T-cell (primary cell): ENCODE measurements at regions not wholly inside any gene's neighbourhood (a gene's known extent, or its start where the extent isn't known, plus 50 kb on each side); places are given as distances from the start of the nearest gene placed in this dataset.

Experiments used
- ATAC-seq, 4 experiments: fragments of 200-7000 bp in 3 of 4; fragments of 150-1000 bp in 1 of 4; cut with Tn5 transposase; replicated peaks in 1 of 4; 1 replicate in 3 of 4; 2 replicates in 1 of 4; pipeline ENCODE4 v1.10.0; 2021; ENCODE audit warnings: moderate library complexity in 3 of 4, mild to moderate bottlenecking in 2 of 4, moderate number of reproducible peaks in 1 of 4
- CTCF ChIA-PET, 2 donors: fragments of 300-600 bp; sonication (Branson Sonifier 250); formaldehyde crosslinking; loops; one replicate each; lab custom pipeline; 2022; ENCODE audit warnings: antibody characterized with exemption in 2 of 2; lab: Charles Lee
- POLR2A ChIA-PET, 2 donors: fragments of 300-600 bp; sonication (Branson Sonifier 250); formaldehyde crosslinking; loops; one replicate each; lab custom pipeline; 2022; ENCODE audit warnings: antibody characterized with exemption in 2 of 2; lab: Charles Lee
- DNase-seq, 35 experiments: peaks; one replicate each; pipeline versions ENCODE4 v3.0.0 to v3.0.0-alpha.2; 2013 to 2023
- H3K27ac ChIP-seq: one replicate; pipeline ENCODE4 v1.5.1; 2013; ENCODE audit warnings: low read length
- H3K27me3 ChIP-seq, 2 experiments: replicated peaks in 1 of 2; 1 replicate in 1 of 2; 2 replicates in 1 of 2; pipeline versions ENCODE4 v1.6.1 to v1.7.0; 2013; ENCODE audit warnings: low read length in 1 of 2, mixed read lengths in 1 of 2; ENCODE audit not compliant: control insufficient read depth in 2 of 2, insufficient read depth in 2 of 2; ENCODE audit errors: extremely low read depth in 1 of 2
- H3K36me3 ChIP-seq, 2 donors: 1 replicate in 1 of 2; 2 replicates in 1 of 2; pipeline versions ENCODE4 v1.6.1 to v1.7.0; 2013; ENCODE audit warnings: low read length in 1 of 2; ENCODE audit not compliant: control insufficient read depth in 2 of 2, insufficient read depth in 1 of 2; ENCODE audit errors: extremely low read depth in 1 of 2
- H3K4me1 ChIP-seq, 2 experiments: 1 replicate in 1 of 2; 2 replicates in 1 of 2; pipeline versions ENCODE4 v1.6.1 to v1.7.0; 2013; ENCODE audit warnings: low read length in 2 of 2, mixed read lengths in 1 of 2; ENCODE audit not compliant: insufficient read depth in 2 of 2, control insufficient read depth in 1 of 2; ENCODE audit errors: extremely low read depth in 1 of 2
- H3K4me3 ChIP-seq, 2 donors: 1 replicate in 1 of 2; 2 replicates in 1 of 2; pipeline versions ENCODE4 v1.5.1 to v1.7.0; 2013; ENCODE audit warnings: mild to moderate bottlenecking in 2 of 2, low read length in 1 of 2, moderate library complexity in 1 of 2; ENCODE audit not compliant: control insufficient read depth in 1 of 2; ENCODE audit errors: extremely low read depth in 1 of 2
- H3K9me3 ChIP-seq: 2 replicates; pipeline ENCODE4 v1.7.0; 2013
- H3K27ac Mint-ChIP-seq, 2 donors: one replicate each; pipeline ENCODE4 v1.8.0; 2020 to 2021; ENCODE audit warnings: mild to moderate bottlenecking in 2 of 2, mixed read lengths in 2 of 2
- H3K27me3 Mint-ChIP-seq, 2 donors: one replicate each; pipeline ENCODE4 v1.8.0; 2021 to 2022; ENCODE audit warnings: mixed read lengths in 2 of 2
- H3K36me3 Mint-ChIP-seq: one replicate; pipeline ENCODE4 v1.8.0; 2021; ENCODE audit warnings: mixed read lengths
- H3K4me1 Mint-ChIP-seq, 3 donors: one replicate each; pipeline ENCODE4 v1.8.0; 2020 to 2022; ENCODE audit warnings: mixed read lengths in 3 of 3, mild to moderate bottlenecking in 1 of 3
- H3K4me3 Mint-ChIP-seq, 3 donors: one replicate each; pipeline ENCODE4 v1.8.0; 2020 to 2022; ENCODE audit warnings: mild to moderate bottlenecking in 3 of 3, mixed read lengths in 3 of 3, moderate library complexity in 3 of 3
- H3K9me3 Mint-ChIP-seq, 3 donors: one replicate each; pipeline ENCODE4 v1.8.0; 2020 to 2022; ENCODE audit warnings: mixed read lengths in 3 of 3
- WGBS: methylation state at CpG from one replicate; pipeline ENCODE4 v1.1.5; 2013; ENCODE audit warnings: missing lambda C conversion rate; ENCODE audit not compliant: insufficient coverage; 5-methylcytosine and 5-hydroxymethylcytosine counted together

- H3K27me3 ChIP-seq = no peaks in the 10 kb centered on the region
- no peak overlapping the region for H3K4me3 ChIP-seq
- no peaks in the 10 kb centered on the region for H3K4me1 Mint-ChIP-seq
- H3K4me1 ChIP-seq = no peaks in the 10 kb centered on the region
- ChIA-PET POLR2A (no interaction called here), CTCF (no interaction called here)
- H3K27me3 Mint-ChIP-seq = no peaks in the 10 kb centered on the region
- peaks cover 2% of the 10 kb centered on the region for H3K9me3 ChIP-seq
- no peak for ATAC-seq
- no peak overlapping the region for H3K4me3 Mint-ChIP-seq
- DNase-seq = no peak
- peaks cover under 1 to 26% (median 4%) of the 10 kb centered on the region in 3 donors for H3K9me3 Mint-ChIP-seq
- H3K27ac Mint-ChIP-seq = no peak overlapping the region
- H3K36me3 Mint-ChIP-seq = no peaks in the 10 kb centered on the region
- no peaks in the 10 kb centered on the region for H3K36me3 ChIP-seq
- H3K27ac ChIP-seq = no peak overlapping the region
Measured at GRCh38 chr13:86098511-86098910, 299.3 kb upstream of the SLITRK6 start.

- H3K36me3 Mint-ChIP-seq = no peaks in the 10 kb centered on the region
- Histone ChIP-seq H3K4me1 (no peaks in the 10 kb centered on the region), H3K9me3 (peaks cover 2% of the 10 kb centered on the region), H3K27me3 (no peaks in the 10 kb centered on the region), H3K36me3 (no peaks in the 10 kb centered on the region), H3K27ac (no peak overlapping the region), H3K4me3 (no peak overlapping the region)
- H3K4me1 Mint-ChIP-seq = no peaks in the 10 kb centered on the region
- H3K27ac Mint-ChIP-seq = no peak overlapping the region
- WGBS = no CpG with 5 or more reads among the region's 3 CpGs
- CTCF ChIA-PET = interaction anchor here in 1 of 2 donors (1.3 kb wide), 1 partner anchor 8 kb away, joined by 4 read pairs; no protein-coding TSS in a partner anchor
- ATAC-seq = no peak
- peaks cover 2 to 23% (median 10%) of the 10 kb centered on the region in 3 donors for H3K9me3 Mint-ChIP-seq
- POLR2A ChIA-PET = no interaction called here
- no peak overlapping the region for H3K4me3 Mint-ChIP-seq
- DNase-seq = no peak
- H3K27me3 Mint-ChIP-seq = no peaks in the 10 kb centered on the region
Measured at GRCh38 chr13:86095351-86095750, 296.1 kb upstream of the SLITRK6 start.

- no peaks in the 10 kb centered on the region for H3K9me3 ChIP-seq
- no peaks in the 10 kb centered on the region for H3K36me3 ChIP-seq
- no peak overlapping the region for H3K27ac Mint-ChIP-seq
- H3K4me3 Mint-ChIP-seq = no peak overlapping the region
- CTCF ChIA-PET = no interaction called here
- no peaks in the 10 kb centered on the region for H3K27me3 ChIP-seq
- DNase-seq = no peak
- H3K4me1 Mint-ChIP-seq = no peaks in the 10 kb centered on the region
- no peaks in the 10 kb centered on the region for H3K27me3 Mint-ChIP-seq
- POLR2A ChIA-PET = no interaction called here
- H3K4me3 ChIP-seq = no peak overlapping the region
- H3K4me1 ChIP-seq = no peaks in the 10 kb centered on the region
- WGBS = 100% methylated on average over 1 of the region's 2 CpGs
- H3K27ac ChIP-seq = no peak overlapping the region
- no peaks in the 10 kb centered on the region for H3K36me3 Mint-ChIP-seq
- no peak for ATAC-seq
- peaks cover 15 to 19% (median 17%) of the 10 kb centered on the region in 3 donors for H3K9me3 Mint-ChIP-seq
Measured at GRCh38 chr13:86090181-86090580, 291.0 kb upstream of the SLITRK6 start.

GRCh38 chr13:86087244-86087643 is 288.0 kb upstream of the SLITRK6 start:
- H3K27me3 ChIP-seq = no peaks in the 10 kb centered on the region
- Mint-ChIP-seq H3K36me3 (no peaks in the 10 kb centered on the region), H3K4me3 (no peak overlapping the region), H3K27ac (no peak overlapping the region), H3K4me1 (no peaks in the 10 kb centered on the region), H3K9me3 (peaks cover 14 to 21% (median 16%) of the 10 kb centered on the region in 3 donors), H3K27me3 (no peaks in the 10 kb centered on the region)
- POLR2A ChIA-PET = no interaction called here
- H3K4me3 ChIP-seq = no peak overlapping the region
- CTCF ChIA-PET = interaction anchor here (0.6 to 0.8 kb wide), 2 partner anchors 8 to 32 kb away, joined by 3 to 4 read pairs; no protein-coding TSS in a partner anchor
- H3K27ac ChIP-seq = no peak overlapping the region
- H3K4me1 ChIP-seq = no peaks in the 10 kb centered on the region
- DNase-seq (no peak), ATAC-seq (no peak)
- H3K36me3 ChIP-seq = no peaks in the 10 kb centered on the region
- H3K9me3 ChIP-seq = no peaks in the 10 kb centered on the region

- no peaks in the 10 kb centered on the region for H3K9me3 ChIP-seq
- H3K36me3 Mint-ChIP-seq = no peaks in the 10 kb centered on the region
- no peak overlapping the region for H3K4me3 ChIP-seq
- no peaks in the 10 kb centered on the region for H3K4me1 ChIP-seq
- H3K27me3 ChIP-seq = no peaks in the 10 kb centered on the region
- H3K27ac Mint-ChIP-seq = no peak overlapping the region
- H3K27ac ChIP-seq = no peak overlapping the region
- H3K9me3 Mint-ChIP-seq = peaks cover 10 to 18% (median 14%) of the 10 kb centered on the region in 3 donors
- no peaks in the 10 kb centered on the region for H3K4me1 Mint-ChIP-seq
- no peak for DNase-seq
- ChIA-PET POLR2A (no interaction called here), CTCF (no interaction called here)
- no peaks in the 10 kb centered on the region for H3K27me3 Mint-ChIP-seq
- no peak overlapping the region for H3K4me3 Mint-ChIP-seq
- H3K36me3 ChIP-seq = no peaks in the 10 kb centered on the region
- no peak for ATAC-seq
Measured at GRCh38 chr13:86085890-86086289, 286.7 kb upstream of the SLITRK6 start.

- DNase-seq (no peak), ATAC-seq (no peak)
- H3K27me3 Mint-ChIP-seq = no peaks in the 10 kb centered on the region
- no peak overlapping the region for H3K27ac ChIP-seq
- no peaks in the 10 kb centered on the region for H3K36me3 ChIP-seq
- POLR2A ChIA-PET = no interaction called here
- H3K4me1 ChIP-seq = no peaks in the 10 kb centered on the region
- H3K27me3 ChIP-seq = no peaks in the 10 kb centered on the region
- H3K27ac Mint-ChIP-seq = no peak overlapping the region
- no peaks in the 10 kb centered on the region for H3K9me3 ChIP-seq
- H3K4me1 Mint-ChIP-seq = no peaks in the 10 kb centered on the region
- no peak overlapping the region for H3K4me3 Mint-ChIP-seq
- CTCF ChIA-PET = no interaction called here
- no peaks in the 10 kb centered on the region for H3K36me3 Mint-ChIP-seq
- peaks cover 3 to 6% (median 5%) of the 10 kb centered on the region in 3 donors for H3K9me3 Mint-ChIP-seq
- H3K4me3 ChIP-seq = no peak overlapping the region
Measured at GRCh38 chr13:86082121-86082520, 282.9 kb upstream of the SLITRK6 start.

GRCh38 chr13:86080340-86080995 is 281.2 kb upstream of the SLITRK6 start:
- no peaks in the 10 kb centered on the region for H3K36me3 Mint-ChIP-seq
- POLR2A ChIA-PET = no interaction called here
- no peak overlapping the region for H3K27ac Mint-ChIP-seq
- no peaks in the 10 kb centered on the region for H3K36me3 ChIP-seq
- no peak overlapping the region for H3K27ac ChIP-seq
- H3K9me3 Mint-ChIP-seq = peaks cover 6 to 13% (median 7%) of the 10 kb centered on the region in 3 donors
- no peak overlapping the region for H3K4me3 ChIP-seq
- WGBS = no CpG with 5 or more reads among the region's 2 CpGs
- ATAC-seq (no peak), DNase-seq (no peak)
- no peaks in the 10 kb centered on the region for H3K4me1 Mint-ChIP-seq
- H3K27me3 ChIP-seq = no peaks in the 10 kb centered on the region
- no peak overlapping the region for H3K4me3 Mint-ChIP-seq
- no peaks in the 10 kb centered on the region for H3K4me1 ChIP-seq
- CTCF ChIA-PET = no interaction called here
- H3K9me3 ChIP-seq = no peaks in the 10 kb centered on the region
- no peaks in the 10 kb centered on the region for H3K27me3 Mint-ChIP-seq
